ENCODE measurements at regions not wholly inside any gene's neighbourhood (a gene's known extent, or its start where the extent isn't known, plus 50 kb on each side); places are given as distances from the start of the nearest gene placed in this dataset.

DNA sequence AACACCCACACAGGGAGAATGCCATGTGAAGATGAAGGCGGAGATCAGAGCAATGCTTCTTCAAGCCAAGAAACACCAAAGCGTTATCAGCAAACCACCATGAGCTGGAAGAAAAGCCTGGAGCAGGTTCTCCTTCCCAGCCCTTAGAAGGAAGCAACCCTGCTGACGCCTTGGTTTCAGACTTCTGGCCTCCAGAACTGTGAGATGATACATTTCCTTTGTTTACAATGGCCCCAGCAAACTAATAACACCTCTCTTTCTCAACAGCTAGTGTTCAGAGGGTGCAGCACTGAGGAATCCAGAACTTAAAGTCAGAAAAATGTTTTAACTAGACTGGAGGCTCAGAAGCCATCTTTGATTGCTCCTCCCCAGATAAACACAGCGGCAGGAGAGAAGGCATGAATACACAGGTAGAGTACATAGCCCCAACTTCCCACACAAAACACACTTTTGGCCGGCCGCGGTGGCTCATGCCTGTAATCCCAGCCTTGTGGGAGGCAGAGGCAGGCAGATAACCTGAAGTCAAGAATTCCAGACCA, 132.4 kb upstream of the LPP start:
- TF ChIP-seq CTCF (IDR thresholded peaks at IDR 0.05), result no peak
- TF ChIP-seq POLR2A (IDR thresholded peaks at IDR 0.05), result no peak

All from uterus (tissue), 2 donors.